SU-DHL-6 (cell line): ENCODE measurements at regions not wholly inside any gene's neighbourhood (a gene's known extent, or its start where the extent isn't known, plus 50 kb on each side); places are given as distances from the start of the nearest gene placed in this dataset.

Source experiments
- EZH2phosphoT487 ChIP-seq: fragments of 200-600 bp; sonication (generic), shearing (Covaris generic); conservative IDR thresholded peaks from 2 replicates; pipeline ENCODE4 v1.6.1; 2018; ENCODE audit warnings: mild to moderate bottlenecking, antibody characterized with exemption, low read length, moderate library complexity, mixed read lengths
- TF ChIP-seq, protein P1 (sequence below): fragments of 200-600 bp; sonication (generic); IDR thresholded peaks from one replicate; pipeline ENCODE4 v1.5.1; 2017; ENCODE audit warnings: antibody characterized with exemption, mild to moderate bottlenecking, low read length, moderate library complexity; ENCODE audit not compliant: insufficient read depth, poor library complexity, severe bottlenecking

DNA sequence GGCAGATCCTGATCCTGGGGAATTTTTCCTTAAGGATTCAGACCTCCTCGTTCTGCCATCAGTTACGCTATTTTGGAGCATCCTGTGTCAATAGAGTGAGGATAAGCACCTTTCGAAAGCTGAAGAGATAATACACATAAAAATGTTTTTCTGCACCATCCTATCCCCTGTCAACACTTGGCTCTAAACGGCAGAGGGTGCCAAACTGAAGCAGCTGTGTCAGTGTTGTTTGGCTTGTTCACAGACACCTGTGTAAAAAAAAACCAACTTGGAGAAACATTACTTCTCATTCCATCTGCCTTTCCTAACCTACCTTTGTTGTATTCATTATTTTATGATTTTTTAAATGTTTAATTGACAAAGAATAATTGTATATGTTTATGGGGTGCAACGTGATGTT, 417.0 kb upstream of the DDI1 start:
- TF ChIP-seq, protein P1, sequence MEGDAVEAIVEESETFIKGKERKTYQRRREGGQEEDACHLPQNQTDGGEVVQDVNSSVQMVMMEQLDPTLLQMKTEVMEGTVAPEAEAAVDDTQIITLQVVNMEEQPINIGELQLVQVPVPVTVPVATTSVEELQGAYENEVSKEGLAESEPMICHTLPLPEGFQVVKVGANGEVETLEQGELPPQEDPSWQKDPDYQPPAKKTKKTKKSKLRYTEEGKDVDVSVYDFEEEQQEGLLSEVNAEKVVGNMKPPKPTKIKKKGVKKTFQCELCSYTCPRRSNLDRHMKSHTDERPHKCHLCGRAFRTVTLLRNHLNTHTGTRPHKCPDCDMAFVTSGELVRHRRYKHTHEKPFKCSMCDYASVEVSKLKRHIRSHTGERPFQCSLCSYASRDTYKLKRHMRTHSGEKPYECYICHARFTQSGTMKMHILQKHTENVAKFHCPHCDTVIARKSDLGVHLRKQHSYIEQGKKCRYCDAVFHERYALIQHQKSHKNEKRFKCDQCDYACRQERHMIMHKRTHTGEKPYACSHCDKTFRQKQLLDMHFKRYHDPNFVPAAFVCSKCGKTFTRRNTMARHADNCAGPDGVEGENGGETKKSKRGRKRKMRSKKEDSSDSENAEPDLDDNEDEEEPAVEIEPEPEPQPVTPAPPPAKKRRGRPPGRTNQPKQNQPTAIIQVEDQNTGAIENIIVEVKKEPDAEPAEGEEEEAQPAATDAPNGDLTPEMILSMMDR = peak; percentile 23
- no peak for TF ChIP-seq EZH2phosphoT487
